Stimulated activated effector memory CD8-positive, alpha-beta T cell treated with anti-CD3 and anti-CD28 coated beads, Interleukin-12 subunit alpha, Interleukin-12 subunit beta, amount 100 ng/mL, for 72 hours (primary cell): ENCODE measurements at regions not wholly inside any gene's neighbourhood (a gene's known extent, or its start where the extent isn't known, plus 50 kb on each side); places are given as distances from the start of the nearest gene placed in this dataset.

ENCODE experiments used
- ATAC-seq: fragments of 150-1000 bp; cut with Tn5 transposase; 2 replicates; pipeline ENCODE4 v1.10.0; 2021
- DNase-seq, 2 donors: peaks; one replicate each; pipeline ENCODE4 v3.0.0; 2021 to 2022; ENCODE audit warnings: low spot score in 2 of 2
- H3K27ac Mint-ChIP-seq: one replicate; pipeline ENCODE4 v1.8.0; 2022; ENCODE audit warnings: mild to moderate bottlenecking, mixed read lengths
- H3K36me3 Mint-ChIP-seq: one replicate; pipeline ENCODE4 v1.8.0; 2022; ENCODE audit warnings: mild to moderate bottlenecking, mixed read lengths
- H3K4me1 Mint-ChIP-seq: one replicate; pipeline ENCODE4 v1.8.0; 2022; ENCODE audit warnings: mixed read lengths
- H3K4me3 Mint-ChIP-seq: one replicate; pipeline ENCODE4 v1.8.0; 2022; ENCODE audit warnings: mild to moderate bottlenecking, mixed read lengths
- H3K9me3 Mint-ChIP-seq: one replicate; pipeline ENCODE4 v1.8.0; 2022; ENCODE audit warnings: mixed read lengths

- DNase-seq (no peak), ATAC-seq (no peak)
- H3K4me3 Mint-ChIP-seq, result no peak overlapping the region
- peaks cover 2% of the 10 kb centered on the region for H3K9me3 Mint-ChIP-seq
- no peak overlapping the region for H3K27ac Mint-ChIP-seq
- no peaks in the 10 kb centered on the region for H3K4me1 Mint-ChIP-seq
- no peaks in the 10 kb centered on the region for H3K36me3 Mint-ChIP-seq
Observed at GRCh38 chr2:207260947-207261346, 95.2 kb upstream of the KLF7 start.

- Mint-ChIP-seq H3K4me1 (no peaks in the 10 kb centered on the region), H3K4me3 (no peak overlapping the region), H3K27ac (no peak overlapping the region), H3K9me3 (peaks cover 2% of the 10 kb centered on the region), H3K36me3 (no peaks in the 10 kb centered on the region)
- DNase-seq, result no peak
- no peak for ATAC-seq
Observed at GRCh38 chr2:207264310-207264709, 98.6 kb upstream of the KLF7 start.

GRCh38 chr2:207265332-207265731 lies 99.6 kb upstream of the KLF7 start:
- Mint-ChIP-seq H3K36me3 (no peaks in the 10 kb centered on the region), H3K9me3 (peaks cover 2% of the 10 kb centered on the region), H3K27ac (no peak overlapping the region), H3K4me3 (no peak overlapping the region), H3K4me1 (no peaks in the 10 kb centered on the region)
- ATAC-seq, result no peak
- no peak for DNase-seq

GRCh38 chr2:207265869-207266268 lies 100.1 kb upstream of the KLF7 start:
- H3K4me3 Mint-ChIP-seq, result no peak overlapping the region
- H3K4me1 Mint-ChIP-seq, result no peaks in the 10 kb centered on the region
- DNase-seq (no peak), ATAC-seq (peak; percentile 57)
- H3K36me3 Mint-ChIP-seq, result no peaks in the 10 kb centered on the region
- H3K27ac Mint-ChIP-seq, result no peak overlapping the region
- peaks cover 2% of the 10 kb centered on the region for H3K9me3 Mint-ChIP-seq

GRCh38 chr2:207266648-207267047 lies 100.9 kb upstream of the KLF7 start:
- Mint-ChIP-seq H3K4me3 (no peak overlapping the region), H3K36me3 (no peaks in the 10 kb centered on the region), H3K4me1 (no peaks in the 10 kb centered on the region), H3K9me3 (peaks cover 2% of the 10 kb centered on the region), H3K27ac (no peak overlapping the region)
- ATAC-seq (no peak), DNase-seq (no peak)

DNA sequence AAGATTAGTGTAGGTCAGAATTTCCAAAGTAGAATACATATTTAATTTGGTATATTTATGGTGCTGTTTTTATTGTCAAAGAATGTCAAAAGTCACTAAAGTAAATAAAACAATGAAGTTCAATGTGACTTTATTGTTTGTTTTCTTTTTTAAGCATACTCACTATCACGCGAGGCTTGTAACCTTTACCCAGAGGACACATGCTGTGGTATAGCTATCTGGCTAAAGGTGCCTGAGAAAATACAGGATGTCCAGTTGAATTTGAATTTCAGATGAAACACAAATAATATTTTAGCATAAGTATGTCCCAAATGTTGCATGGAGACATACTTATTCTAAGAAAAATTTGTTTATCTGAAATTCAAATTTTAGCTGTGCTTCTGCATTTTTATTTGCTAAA lies 103.3 kb upstream of the KLF7 start:
- Mint-ChIP-seq H3K4me3 (no peak overlapping the region), H3K4me1 (no peaks in the 10 kb centered on the region), H3K9me3 (no peaks in the 10 kb centered on the region), H3K27ac (no peak overlapping the region), H3K36me3 (no peaks in the 10 kb centered on the region)
- ATAC-seq, result no peak
- DNase-seq, result no peak

GRCh38 chr2:207274530-207275189 lies 108.9 kb upstream of the KLF7 start:
- no peaks in the 10 kb centered on the region for H3K9me3 Mint-ChIP-seq
- H3K27ac Mint-ChIP-seq, result no peak overlapping the region
- H3K4me3 Mint-ChIP-seq, result no peak overlapping the region
- no peak for DNase-seq
- H3K36me3 Mint-ChIP-seq, result peaks cover 4% of the 10 kb centered on the region
- H3K4me1 Mint-ChIP-seq, result peaks cover 3% of the 10 kb centered on the region
- ATAC-seq, result no peak

- no peak overlapping the region for H3K27ac Mint-ChIP-seq
- H3K9me3 Mint-ChIP-seq, result no peaks in the 10 kb centered on the region
- ATAC-seq, result no peak
- H3K36me3 Mint-ChIP-seq, result peaks cover 7% of the 10 kb centered on the region
- peaks cover 8% of the 10 kb centered on the region for H3K4me1 Mint-ChIP-seq
- no peak for DNase-seq
- no peak overlapping the region for H3K4me3 Mint-ChIP-seq
Observed at GRCh38 chr2:207275779-207276178, 110.0 kb upstream of the KLF7 start.

- Mint-ChIP-seq H3K4me3 (no peak overlapping the region), H3K9me3 (no peaks in the 10 kb centered on the region), H3K4me1 (peaks cover 8% of the 10 kb centered on the region), H3K27ac (no peak overlapping the region), H3K36me3 (peaks cover 7% of the 10 kb centered on the region)
- DNase-seq (no peak), ATAC-seq (no peak)
Observed at GRCh38 chr2:207276248-207276647, 110.5 kb upstream of the KLF7 start.

- no peak for DNase-seq
- Mint-ChIP-seq H3K9me3 (no peaks in the 10 kb centered on the region), H3K4me1 (peaks cover 10% of the 10 kb centered on the region), H3K36me3 (peaks cover 7% of the 10 kb centered on the region), H3K4me3 (no peak overlapping the region), H3K27ac (no peak overlapping the region)
- no peak for ATAC-seq
Observed at GRCh38 chr2:207276858-207277257, 111.1 kb upstream of the KLF7 start.

DNA sequence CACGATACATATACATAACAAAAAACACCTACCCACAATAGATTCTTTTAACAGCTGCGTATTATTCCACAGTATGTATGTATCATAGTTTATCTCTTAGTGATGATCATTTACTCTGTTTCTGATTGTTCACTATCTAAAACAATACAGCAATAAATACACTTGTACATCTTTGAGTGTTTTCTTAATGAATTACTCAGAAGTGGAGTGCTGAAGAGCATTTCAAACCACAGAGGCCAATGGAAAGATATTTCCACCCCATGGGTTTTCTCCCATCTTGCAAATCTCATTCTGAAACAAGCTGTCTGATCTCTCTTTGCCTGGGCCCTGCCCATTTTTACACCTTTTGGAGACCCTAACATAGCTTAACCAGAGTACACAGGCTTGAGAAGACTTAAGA lies 113.8 kb upstream of the KLF7 start:
- Mint-ChIP-seq H3K27ac (peak overlapping the region; percentile 80), H3K9me3 (no peaks in the 10 kb centered on the region), H3K4me1 (peaks cover 28% of the 10 kb centered on the region), H3K36me3 (peaks cover 7% of the 10 kb centered on the region), H3K4me3 (no peak overlapping the region)
- DNase-seq (peak in 1 of 2 donors; percentile 49), ATAC-seq (peak; percentile 93)

GRCh38 chr2:207281436-207281835 lies 115.7 kb upstream of the KLF7 start:
- Mint-ChIP-seq H3K36me3 (peaks cover 7% of the 10 kb centered on the region), H3K4me1 (peaks cover 42% of the 10 kb centered on the region), H3K4me3 (no peak overlapping the region), H3K27ac (no peak overlapping the region), H3K9me3 (no peaks in the 10 kb centered on the region)
- ATAC-seq (no peak), DNase-seq (no peak)

- Mint-ChIP-seq H3K4me1 (peaks cover 42% of the 10 kb centered on the region), H3K4me3 (peak overlapping the region; percentile 15), H3K9me3 (no peaks in the 10 kb centered on the region), H3K27ac (peak overlapping the region; percentile 68), H3K36me3 (peaks cover 7% of the 10 kb centered on the region)
- ATAC-seq, result no peak
- peak in 1 of 2 donors; percentile 4 for DNase-seq
Observed at GRCh38 chr2:207282916-207283315, 117.2 kb upstream of the KLF7 start.

DNA sequence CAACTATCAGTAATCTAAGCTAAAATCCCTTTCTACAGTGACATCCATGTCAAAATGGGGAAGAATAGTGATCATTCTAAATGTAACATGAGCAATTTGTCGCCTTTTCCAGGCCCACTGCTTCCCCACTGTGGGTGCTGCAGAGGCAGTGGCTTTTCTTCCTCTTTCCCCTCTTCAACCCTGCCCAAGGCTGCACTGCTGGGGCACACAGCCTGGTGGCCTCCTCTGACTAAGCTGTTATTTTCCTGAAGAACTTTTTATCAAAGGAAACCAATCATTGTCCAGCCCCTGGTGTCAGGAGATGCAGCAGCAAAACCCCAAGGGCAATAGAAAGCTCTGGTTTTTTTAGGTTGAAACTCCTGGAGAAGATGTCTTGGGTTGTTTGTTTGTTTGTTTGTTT lies 117.6 kb upstream of the KLF7 start:
- Mint-ChIP-seq H3K4me3 (peak overlapping the region; percentile 15), H3K4me1 (peaks cover 42% of the 10 kb centered on the region), H3K9me3 (no peaks in the 10 kb centered on the region), H3K36me3 (peaks cover 7% of the 10 kb centered on the region), H3K27ac (peak overlapping the region; percentile 68)
- DNase-seq (no peak), ATAC-seq (no peak)

DNA sequence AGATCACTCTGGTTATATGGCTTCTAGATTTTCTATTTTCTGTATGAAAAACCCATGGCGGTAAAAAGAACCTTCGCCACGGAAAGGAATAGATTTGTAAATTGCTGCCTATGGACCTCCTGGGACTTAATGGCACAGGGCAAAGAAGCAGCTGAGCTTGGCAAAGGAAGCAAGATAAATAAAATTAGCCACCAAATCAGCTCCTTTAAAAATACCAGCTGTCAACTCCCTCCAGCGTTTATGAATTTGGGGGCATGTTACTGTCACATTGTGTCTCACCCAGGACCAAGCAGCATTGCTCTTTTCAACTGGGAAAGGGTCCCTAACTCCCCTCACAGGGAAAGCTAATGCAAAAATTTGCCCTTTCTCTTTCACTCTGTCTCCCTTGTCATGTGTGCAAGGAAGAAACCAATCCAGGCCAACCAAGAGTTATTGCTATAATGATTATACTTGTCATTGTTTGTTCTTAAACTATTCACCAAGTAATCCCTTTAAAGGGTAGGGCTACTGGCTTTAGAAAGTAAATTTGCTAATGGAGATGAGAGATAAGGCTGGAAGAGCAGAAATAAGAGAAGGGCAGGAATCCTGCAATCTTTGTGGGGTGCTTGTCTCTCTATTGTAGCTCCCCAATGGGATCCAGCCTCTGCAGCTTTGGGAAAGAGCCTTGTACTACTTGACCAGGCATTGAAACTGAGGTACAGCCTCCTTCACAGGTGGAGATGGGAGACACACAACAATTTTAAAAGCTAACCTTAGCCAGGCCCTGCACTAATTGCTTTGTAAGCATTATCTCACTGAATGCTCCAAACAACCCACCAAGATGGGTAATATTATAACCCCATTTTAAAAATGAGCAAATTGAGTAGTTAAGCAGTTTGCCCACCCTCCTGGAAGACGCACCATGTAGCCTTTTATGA lies 119.1 kb upstream of the KLF7 start:
- H3K27ac Mint-ChIP-seq, result peak overlapping the region; percentile 60
- peaks cover under 1% of the 10 kb centered on the region for H3K36me3 Mint-ChIP-seq
- no peak for DNase-seq
- H3K4me1 Mint-ChIP-seq, result peaks cover 48% of the 10 kb centered on the region
- H3K4me3 Mint-ChIP-seq, result no peak overlapping the region
- H3K9me3 Mint-ChIP-seq, result no peaks in the 10 kb centered on the region
- no peak for ATAC-seq

- H3K36me3 Mint-ChIP-seq, result no peaks in the 10 kb centered on the region
- H3K4me1 Mint-ChIP-seq, result peaks cover 45% of the 10 kb centered on the region
- H3K9me3 Mint-ChIP-seq, result no peaks in the 10 kb centered on the region
- ATAC-seq (no peak), DNase-seq (no peak)
- no peak overlapping the region for H3K27ac Mint-ChIP-seq
- H3K4me3 Mint-ChIP-seq, result no peak overlapping the region
Observed at GRCh38 chr2:207285473-207285815, 119.7 kb upstream of the KLF7 start.
